ENCODE measurements at regions not wholly inside any gene's neighbourhood (a gene's known extent, or its start where the extent isn't known, plus 50 kb on each side); places are given as distances from the start of the nearest gene placed in this dataset.

GRCh38 chr4:180674619-180675358, 1568.4 kb upstream of the TENM3 start:
- no peak for DNase-seq

- DNase-seq: no peak
Measured at GRCh38 chr4:180675359-180675650, 1567.9 kb upstream of the TENM3 start.

GRCh38 chr4:180680305-180680704, 1562.9 kb upstream of the TENM3 start:
- no peak for DNase-seq

- no peak for DNase-seq
Measured at GRCh38 chr4:180682776-180683175, 1560.4 kb upstream of the TENM3 start.

GRCh38 chr4:180683186-180683585, 1560.0 kb upstream of the TENM3 start:
- no peak for DNase-seq

- no peak for DNase-seq
Measured at GRCh38 chr4:180688480-180688879, 1554.7 kb upstream of the TENM3 start.

GRCh38 chr4:180694875-180695274, 1548.3 kb upstream of the TENM3 start:
- no peak for DNase-seq

GRCh38 chr4:180695851-180696250, 1547.4 kb upstream of the TENM3 start:
- DNase-seq: peak; percentile 93

GRCh38 chr4:180696460-180697092, 1546.6 kb upstream of the TENM3 start:
- DNase-seq: peak; percentile 13

- no peak for DNase-seq
Measured at GRCh38 chr4:180698550-180699195, 1544.5 kb upstream of the TENM3 start.

GRCh38 chr4:180706766-180707165, 1536.4 kb upstream of the TENM3 start:
- DNase-seq: no peak

- DNase-seq: peak; percentile 54
Measured at GRCh38 chr4:180710628-180711337, 1532.4 kb upstream of the TENM3 start.

GRCh38 chr4:180717451-180718033, 1525.7 kb upstream of the TENM3 start:
- DNase-seq: no peak

GRCh38 chr4:180721356-180721755, 1521.8 kb upstream of the TENM3 start:
- no peak for DNase-seq

- DNase-seq: no peak
Measured at GRCh38 chr4:180726611-180727010, 1516.6 kb upstream of the TENM3 start.

- DNase-seq: no peak
Measured at GRCh38 chr4:180727478-180727877, 1515.7 kb upstream of the TENM3 start.

- DNase-seq: no peak
Measured at GRCh38 chr4:180734753-180735432, 1508.3 kb upstream of the TENM3 start.

GRCh38 chr4:180741703-180742102, 1501.5 kb upstream of the TENM3 start:
- DNase-seq: no peak

- DNase-seq: no peak
Measured at GRCh38 chr4:180745019-180745418, 1498.2 kb upstream of the TENM3 start.

- DNase-seq: peak; percentile 24
Measured at GRCh38 chr4:180751009-180751408, 1492.2 kb upstream of the TENM3 start.

GRCh38 chr4:180757927-180758326, 1485.3 kb upstream of the TENM3 start:
- DNase-seq: no peak

- no peak for DNase-seq
Measured at GRCh38 chr4:180766045-180766444, 1477.2 kb upstream of the TENM3 start.
